GM23338 (cell line): ENCODE measurements at regions not wholly inside any gene's neighbourhood (a gene's known extent, or its start where the extent isn't known, plus 50 kb on each side); places are given as distances from the start of the nearest gene placed in this dataset.

Experiments
- EZH2 ChIP-seq: fragments of 200-600 bp; sonication (generic); IDR thresholded peaks from one replicate; pipeline ENCODE4 v1.8.0; 2017; ENCODE audit warnings: antibody characterized with exemption, mild to moderate bottlenecking, low read depth; ENCODE audit not compliant: unreplicated experiment
- EZH2phosphoT487 ChIP-seq: fragments of 200-600 bp; sonication (generic); IDR thresholded peaks from one replicate; pipeline ENCODE4 v1.8.1; 2018; ENCODE audit warnings: antibody characterized with exemption; ENCODE audit not compliant: unreplicated experiment
- JUNB ChIP-seq: IDR thresholded peaks from one replicate; pipeline ENCODE4 v1.6.1; 2016; ENCODE audit warnings: antibody characterized with exemption; ENCODE audit not compliant: unreplicated experiment
- POLR2AphosphoS5 ChIP-seq: IDR thresholded peaks from 2 replicates; pipeline ENCODE4 v1.6.1; 2016; ENCODE audit warnings: antibody characterized with exemption, low read depth
- TF ChIP-seq, protein P1 (sequence below), 2 experiments: fragments of 200-600 bp in 1 of 2; sonication (generic) in 1 of 2; conservative IDR thresholded peaks; 2 replicates each; pipeline versions ENCODE4 v1.5.1 to v1.6.1; 2016 to 2017; ENCODE audit warnings: antibody characterized with exemption in 2 of 2, low read depth in 2 of 2, mild to moderate bottlenecking in 2 of 2, moderate library complexity in 1 of 2
- TF ChIP-seq, protein P2 (sequence below): IDR thresholded peaks from 2 replicates; pipeline ENCODE4 v1.6.1; 2016; ENCODE audit warnings: antibody characterized with exemption

DNA sequence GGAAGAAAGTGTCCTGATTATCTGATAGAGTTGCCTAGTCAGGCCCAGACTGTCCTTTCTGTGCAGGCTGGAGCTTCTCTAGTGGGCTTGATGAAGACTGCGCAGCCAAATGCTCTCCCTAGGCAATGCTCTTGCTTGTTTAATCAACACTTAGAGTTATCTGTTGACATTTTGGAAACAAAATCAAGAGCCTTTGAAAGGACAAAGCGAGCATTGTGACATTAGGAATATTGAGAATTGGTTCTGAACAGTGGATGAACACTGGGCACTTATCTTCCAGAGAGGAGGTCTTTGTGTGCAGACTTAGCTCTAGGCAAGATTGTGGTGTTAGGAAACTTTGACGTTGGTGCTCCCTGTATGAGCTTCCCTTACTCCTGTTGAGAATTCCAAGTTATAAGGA lies 94.5 kb downstream of the DNTTIP2 start:
- TF ChIP-seq, protein P1, sequence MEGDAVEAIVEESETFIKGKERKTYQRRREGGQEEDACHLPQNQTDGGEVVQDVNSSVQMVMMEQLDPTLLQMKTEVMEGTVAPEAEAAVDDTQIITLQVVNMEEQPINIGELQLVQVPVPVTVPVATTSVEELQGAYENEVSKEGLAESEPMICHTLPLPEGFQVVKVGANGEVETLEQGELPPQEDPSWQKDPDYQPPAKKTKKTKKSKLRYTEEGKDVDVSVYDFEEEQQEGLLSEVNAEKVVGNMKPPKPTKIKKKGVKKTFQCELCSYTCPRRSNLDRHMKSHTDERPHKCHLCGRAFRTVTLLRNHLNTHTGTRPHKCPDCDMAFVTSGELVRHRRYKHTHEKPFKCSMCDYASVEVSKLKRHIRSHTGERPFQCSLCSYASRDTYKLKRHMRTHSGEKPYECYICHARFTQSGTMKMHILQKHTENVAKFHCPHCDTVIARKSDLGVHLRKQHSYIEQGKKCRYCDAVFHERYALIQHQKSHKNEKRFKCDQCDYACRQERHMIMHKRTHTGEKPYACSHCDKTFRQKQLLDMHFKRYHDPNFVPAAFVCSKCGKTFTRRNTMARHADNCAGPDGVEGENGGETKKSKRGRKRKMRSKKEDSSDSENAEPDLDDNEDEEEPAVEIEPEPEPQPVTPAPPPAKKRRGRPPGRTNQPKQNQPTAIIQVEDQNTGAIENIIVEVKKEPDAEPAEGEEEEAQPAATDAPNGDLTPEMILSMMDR (conservative IDR thresholded peaks at IDR 0.05; ENCODE audit: low read depth in 2 of 2): no peak
- TF ChIP-seq POLR2AphosphoS5 (no peak), EZH2phosphoT487 (no peak), JUNB (no peak), EZH2 (no peak)
- TF ChIP-seq, protein P2, sequence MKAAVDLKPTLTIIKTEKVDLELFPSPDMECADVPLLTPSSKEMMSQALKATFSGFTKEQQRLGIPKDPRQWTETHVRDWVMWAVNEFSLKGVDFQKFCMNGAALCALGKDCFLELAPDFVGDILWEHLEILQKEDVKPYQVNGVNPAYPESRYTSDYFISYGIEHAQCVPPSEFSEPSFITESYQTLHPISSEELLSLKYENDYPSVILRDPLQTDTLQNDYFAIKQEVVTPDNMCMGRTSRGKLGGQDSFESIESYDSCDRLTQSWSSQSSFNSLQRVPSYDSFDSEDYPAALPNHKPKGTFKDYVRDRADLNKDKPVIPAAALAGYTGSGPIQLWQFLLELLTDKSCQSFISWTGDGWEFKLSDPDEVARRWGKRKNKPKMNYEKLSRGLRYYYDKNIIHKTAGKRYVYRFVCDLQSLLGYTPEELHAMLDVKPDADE: no peak
